ENCODE measurements at regions not wholly inside any gene's neighbourhood (a gene's known extent, or its start where the extent isn't known, plus 50 kb on each side); places are given as distances from the start of the nearest gene placed in this dataset.

DNA sequence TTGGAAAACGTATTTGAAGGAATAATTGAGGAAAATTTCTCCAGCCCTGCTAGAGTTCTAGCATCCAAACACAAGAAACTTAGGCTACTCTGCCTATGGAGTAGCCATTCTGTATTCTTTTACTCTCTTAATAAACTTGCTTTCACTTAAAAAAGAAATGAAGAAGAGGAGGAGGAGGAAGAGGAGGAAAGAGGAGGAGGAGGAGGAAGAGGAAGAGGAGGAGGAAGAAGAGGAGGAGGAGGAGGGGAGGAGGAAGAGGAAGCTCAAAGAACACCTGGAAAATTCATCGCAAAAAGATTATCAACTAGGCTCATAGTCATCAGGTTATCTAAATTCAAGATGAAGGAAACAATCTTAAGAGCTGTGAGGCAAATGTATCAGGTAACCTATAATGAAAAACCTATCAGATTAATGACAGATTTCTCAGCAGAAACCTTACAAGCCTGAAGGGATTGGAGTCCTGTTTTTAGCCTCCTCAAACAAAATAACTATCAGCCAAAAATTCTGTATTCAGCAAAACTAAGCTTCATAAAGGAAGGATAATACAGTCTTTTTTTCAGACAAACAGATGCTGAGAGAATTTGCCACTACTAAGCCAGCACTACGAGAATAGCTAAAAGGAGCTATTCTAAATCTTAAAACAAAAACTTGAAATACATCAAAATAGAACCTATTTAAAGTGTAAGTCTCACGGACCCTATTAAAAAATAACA lies 56.2 kb upstream of the DSC1 start:
- TF ChIP-seq, protein P1, sequence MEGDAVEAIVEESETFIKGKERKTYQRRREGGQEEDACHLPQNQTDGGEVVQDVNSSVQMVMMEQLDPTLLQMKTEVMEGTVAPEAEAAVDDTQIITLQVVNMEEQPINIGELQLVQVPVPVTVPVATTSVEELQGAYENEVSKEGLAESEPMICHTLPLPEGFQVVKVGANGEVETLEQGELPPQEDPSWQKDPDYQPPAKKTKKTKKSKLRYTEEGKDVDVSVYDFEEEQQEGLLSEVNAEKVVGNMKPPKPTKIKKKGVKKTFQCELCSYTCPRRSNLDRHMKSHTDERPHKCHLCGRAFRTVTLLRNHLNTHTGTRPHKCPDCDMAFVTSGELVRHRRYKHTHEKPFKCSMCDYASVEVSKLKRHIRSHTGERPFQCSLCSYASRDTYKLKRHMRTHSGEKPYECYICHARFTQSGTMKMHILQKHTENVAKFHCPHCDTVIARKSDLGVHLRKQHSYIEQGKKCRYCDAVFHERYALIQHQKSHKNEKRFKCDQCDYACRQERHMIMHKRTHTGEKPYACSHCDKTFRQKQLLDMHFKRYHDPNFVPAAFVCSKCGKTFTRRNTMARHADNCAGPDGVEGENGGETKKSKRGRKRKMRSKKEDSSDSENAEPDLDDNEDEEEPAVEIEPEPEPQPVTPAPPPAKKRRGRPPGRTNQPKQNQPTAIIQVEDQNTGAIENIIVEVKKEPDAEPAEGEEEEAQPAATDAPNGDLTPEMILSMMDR (IDR thresholded peaks at IDR 0.05) = no peak
- no peak for TF ChIP-seq POLR2A (IDR thresholded peaks at IDR 0.05)

All from testis (tissue), 2 donors.